Astrocyte of the spinal cord (primary cell): ENCODE measurements at regions not wholly inside any gene's neighbourhood (a gene's known extent, or its start where the extent isn't known, plus 50 kb on each side); places are given as distances from the start of the nearest gene placed in this dataset.
"Not testable (repeated sequence)": the region's sequence is repeated elsewhere in the genome, so short reads cannot be mapped to it uniquely, and the experiment has no call there.

Experiments used
- DNase-seq: peaks from one replicate; pipeline ENCODE4 v3.0.0; 2011; ENCODE audit warnings: low read depth, low spot score
- H3K4me3 ChIP-seq: 2 replicates; pipeline ENCODE4 v1.5.1; 2011; ENCODE audit warnings: low read depth, mild to moderate bottlenecking, low read length, moderate library complexity
- in situ Hi-C: cut with HindIII; loops from 2 replicates; pipeline ENCODE4 v1.10.0; 2017; ENCODE audit warnings: low sequenced_read_pairs
- TF ChIP-seq, protein P1 (sequence below): IDR thresholded peaks from 2 replicates; pipeline ENCODE4 v1.5.1; 2012; ENCODE audit warnings: low read depth, mild to moderate bottlenecking, low read length, inconsistent platforms

DNA sequence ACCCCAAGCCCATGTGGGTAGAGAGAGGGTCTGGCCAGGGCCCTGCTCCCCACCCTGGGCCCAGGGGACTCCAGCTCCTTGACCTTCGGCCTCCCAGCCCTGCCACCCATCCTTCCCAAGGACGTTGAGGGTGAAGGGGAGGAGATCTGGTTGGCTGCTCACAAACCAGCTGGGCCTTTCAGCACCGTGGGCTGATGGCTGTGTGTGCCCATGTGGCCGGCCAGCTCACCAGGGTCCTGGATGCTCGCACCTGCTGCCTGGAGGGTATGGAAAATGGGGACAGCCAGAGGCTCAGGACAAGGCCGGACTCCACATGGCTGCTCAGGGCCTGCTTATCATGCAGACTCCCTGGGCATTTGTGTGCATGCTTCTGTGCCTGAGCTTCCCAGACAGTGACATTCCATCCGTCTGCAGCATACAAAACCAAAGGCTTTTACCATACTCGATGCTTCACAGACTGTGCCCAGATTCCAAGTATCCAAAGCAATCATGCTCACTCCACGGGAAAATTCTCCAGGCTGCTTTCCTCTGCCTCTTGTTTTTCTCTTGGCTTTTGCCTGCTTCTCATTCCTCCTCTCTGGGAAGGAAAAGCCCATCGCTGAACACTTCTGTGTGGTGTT is 112.5 kb upstream of the ZNF469 start:
- DNase-seq, in situ Hi-C loops, H3K4me3 ChIP-seq: not testable (repeated sequence)

DNA sequence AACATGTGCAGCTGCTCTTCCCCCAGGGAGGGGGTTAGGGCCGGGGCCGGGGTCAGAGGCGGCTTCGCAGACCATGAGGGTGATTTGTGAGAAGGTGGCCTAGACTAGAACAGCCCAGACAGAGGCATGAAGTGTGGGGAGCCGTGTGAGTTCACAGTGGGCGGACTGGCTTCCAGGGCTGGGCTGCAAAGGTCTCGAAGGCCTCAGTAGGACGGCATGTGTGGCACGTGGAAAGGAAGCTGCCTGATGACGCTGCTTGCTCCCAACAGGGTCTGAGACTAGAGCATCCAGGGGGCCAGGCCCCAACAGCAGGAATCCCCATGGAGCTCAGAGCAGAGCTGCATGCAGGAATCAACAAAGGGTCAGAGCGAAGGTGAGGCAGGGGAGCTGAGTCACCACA is 111.5 kb upstream of the ZNF469 start:
- H3K4me3 ChIP-seq, DNase-seq, in situ Hi-C loops: not testable (repeated sequence)

DNA sequence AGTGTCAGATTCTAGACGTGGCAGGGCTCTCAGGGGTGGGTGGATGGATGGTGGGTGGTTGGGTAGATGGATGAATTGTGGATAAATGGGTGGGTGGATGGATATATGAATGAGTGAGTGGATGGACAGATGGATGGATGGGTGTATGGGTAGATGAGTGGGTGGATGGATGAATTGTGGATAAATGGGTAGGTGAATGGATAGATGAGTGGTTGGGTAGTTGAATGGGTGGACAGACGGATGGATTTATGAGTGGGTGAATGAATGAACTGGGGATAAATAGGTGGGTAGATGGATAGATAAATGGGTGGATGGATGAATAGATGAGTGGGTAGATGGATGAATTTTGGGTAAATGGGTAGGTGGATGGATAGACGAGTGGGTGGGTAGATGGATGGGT is 111.0 kb upstream of the ZNF469 start:
- H3K4me3 ChIP-seq, DNase-seq, in situ Hi-C loops: not testable (repeated sequence)

DNA sequence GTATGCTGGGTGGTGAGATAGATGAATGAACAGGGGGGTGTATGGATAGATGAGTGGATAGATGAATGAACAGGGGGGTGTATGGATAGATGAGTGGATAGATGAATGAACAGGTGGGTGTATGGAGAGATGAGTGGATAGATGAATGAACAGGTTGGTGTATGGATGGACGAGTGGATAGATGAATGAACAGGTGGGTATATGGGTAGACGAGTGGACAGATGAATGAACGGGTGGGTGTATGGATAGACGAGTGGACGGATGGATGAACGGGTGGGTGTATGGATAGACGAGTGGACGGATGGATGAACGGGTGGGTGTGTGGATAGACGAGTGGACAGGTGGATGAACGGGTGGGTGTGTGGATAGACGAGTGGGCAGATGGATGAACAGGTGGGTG is 110.3 kb upstream of the ZNF469 start:
- DNase-seq, H3K4me3 ChIP-seq, in situ Hi-C loops: not testable (repeated sequence)

DNA sequence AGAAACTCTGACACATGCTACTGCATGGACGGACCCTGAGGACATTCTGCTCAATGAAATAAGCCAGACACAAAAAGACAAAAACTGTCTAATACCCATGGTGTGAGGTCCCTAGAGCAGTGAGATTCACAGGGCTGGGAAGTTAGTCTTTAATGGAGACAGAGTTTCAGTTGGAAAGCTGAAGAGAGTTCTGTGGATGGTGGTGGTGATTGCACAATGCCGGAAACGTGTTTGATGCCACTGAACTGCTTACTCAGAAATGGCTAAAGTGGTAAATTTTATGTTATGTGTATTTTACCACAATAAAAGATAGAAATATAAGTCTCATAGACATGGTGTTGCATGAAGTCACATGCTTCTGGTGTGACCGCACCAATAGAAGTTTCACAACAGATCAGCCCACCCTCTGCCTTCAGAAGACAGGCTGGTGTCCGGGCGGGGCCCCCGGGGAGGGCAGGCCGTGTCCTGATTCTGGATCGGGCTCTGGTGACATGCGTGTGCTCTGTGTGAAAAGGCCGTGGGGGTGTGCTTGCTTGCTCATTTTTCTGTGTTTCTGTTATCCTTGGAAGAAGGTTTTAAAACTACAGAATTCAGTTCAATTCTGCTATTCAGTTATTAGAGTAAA is 108.5 kb upstream of the ZNF469 start:
- H3K4me3 ChIP-seq, DNase-seq, in situ Hi-C loops: not testable (repeated sequence)

DNA sequence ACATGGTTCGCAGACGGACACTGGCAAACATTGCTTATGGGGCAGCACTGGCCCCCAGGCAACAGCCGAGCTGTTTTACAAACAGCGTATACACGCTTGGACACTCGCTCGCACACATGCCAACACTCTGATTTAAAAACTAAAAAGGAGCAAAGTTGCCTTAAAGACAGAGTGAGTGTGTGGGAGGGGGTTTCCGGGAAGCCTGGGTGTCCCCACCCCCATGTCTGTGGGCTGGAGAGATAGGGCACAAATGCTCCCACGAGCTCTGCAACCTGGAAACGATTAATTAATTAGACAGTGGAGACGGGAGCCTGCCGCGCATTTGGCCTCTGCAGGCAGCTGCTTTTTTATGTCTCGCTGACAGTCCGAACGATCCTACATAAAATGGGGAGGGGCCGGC is 107.9 kb upstream of the ZNF469 start:
- in situ Hi-C loops, result no loop called here
- TF ChIP-seq, protein P1, sequence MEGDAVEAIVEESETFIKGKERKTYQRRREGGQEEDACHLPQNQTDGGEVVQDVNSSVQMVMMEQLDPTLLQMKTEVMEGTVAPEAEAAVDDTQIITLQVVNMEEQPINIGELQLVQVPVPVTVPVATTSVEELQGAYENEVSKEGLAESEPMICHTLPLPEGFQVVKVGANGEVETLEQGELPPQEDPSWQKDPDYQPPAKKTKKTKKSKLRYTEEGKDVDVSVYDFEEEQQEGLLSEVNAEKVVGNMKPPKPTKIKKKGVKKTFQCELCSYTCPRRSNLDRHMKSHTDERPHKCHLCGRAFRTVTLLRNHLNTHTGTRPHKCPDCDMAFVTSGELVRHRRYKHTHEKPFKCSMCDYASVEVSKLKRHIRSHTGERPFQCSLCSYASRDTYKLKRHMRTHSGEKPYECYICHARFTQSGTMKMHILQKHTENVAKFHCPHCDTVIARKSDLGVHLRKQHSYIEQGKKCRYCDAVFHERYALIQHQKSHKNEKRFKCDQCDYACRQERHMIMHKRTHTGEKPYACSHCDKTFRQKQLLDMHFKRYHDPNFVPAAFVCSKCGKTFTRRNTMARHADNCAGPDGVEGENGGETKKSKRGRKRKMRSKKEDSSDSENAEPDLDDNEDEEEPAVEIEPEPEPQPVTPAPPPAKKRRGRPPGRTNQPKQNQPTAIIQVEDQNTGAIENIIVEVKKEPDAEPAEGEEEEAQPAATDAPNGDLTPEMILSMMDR, result no peak
- no peak for DNase-seq

DNA sequence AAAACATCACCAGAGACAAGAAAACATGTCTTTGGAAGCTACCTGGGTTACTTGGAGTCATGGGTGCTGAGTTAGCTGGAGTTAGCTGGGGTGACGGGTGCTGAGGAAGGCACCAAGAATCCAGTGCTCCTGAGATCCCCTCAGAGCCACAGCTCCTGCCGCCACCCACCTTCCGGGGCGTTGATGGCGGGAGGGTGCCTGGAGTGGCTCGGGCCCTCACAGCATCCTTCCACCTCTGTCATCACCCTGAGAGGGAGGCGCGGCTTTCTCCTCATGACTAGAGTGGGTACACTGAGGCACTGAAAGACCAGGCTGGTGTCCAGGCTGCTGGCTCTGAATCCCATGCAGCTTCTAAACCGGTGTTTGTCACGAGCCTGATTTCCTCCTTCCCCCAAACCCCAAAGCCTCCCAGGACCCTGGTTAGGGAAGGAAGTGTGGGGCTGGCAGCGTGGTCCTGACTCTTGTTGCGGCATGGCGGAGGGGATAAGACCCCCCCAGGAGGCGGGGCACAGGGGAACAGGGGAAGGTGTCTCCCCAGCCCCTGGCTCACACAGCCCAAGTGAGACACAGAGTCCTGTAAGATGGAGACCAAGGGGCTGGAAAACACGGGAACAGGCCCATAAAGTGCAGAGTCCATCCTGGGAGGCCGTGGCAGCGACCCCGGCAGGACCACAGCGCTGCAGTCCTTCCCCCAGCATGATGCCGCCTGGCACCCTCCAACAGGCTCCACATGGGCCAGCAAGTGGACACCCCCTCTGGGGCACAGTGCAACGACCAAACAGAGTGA is 107.2 kb upstream of the ZNF469 start:
- H3K4me3 ChIP-seq, in situ Hi-C loops, DNase-seq: not testable (repeated sequence)

More for the DNA sequence above, 107.9 kb upstream of the ZNF469 start:
- H3K4me3 ChIP-seq, result no peak overlapping the region

DNA sequence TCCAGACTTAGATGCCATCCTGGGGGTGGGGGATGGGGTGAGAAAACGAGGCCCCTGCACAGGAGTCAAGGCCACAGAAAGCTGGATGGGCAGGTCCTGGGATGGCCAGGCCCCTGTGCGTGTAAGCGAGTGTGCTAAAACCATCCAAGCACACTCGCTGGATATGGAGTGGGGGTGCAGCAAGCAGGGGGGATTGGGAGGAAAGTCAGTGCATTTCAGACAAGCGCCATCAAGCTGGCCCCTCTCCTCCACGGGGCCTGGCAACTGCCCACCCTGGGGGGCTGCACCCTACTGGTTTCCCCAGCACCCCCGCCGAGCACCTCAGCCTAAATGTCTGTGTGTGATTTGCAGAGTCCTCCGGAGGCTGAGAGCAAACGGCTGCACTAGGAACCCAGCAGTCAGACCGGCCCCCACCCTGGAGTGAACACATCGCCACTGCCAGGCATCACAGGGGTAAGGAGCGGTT is 106.6 kb upstream of the ZNF469 start:
- H3K4me3 ChIP-seq, in situ Hi-C loops, DNase-seq: not testable (repeated sequence)

DNA sequence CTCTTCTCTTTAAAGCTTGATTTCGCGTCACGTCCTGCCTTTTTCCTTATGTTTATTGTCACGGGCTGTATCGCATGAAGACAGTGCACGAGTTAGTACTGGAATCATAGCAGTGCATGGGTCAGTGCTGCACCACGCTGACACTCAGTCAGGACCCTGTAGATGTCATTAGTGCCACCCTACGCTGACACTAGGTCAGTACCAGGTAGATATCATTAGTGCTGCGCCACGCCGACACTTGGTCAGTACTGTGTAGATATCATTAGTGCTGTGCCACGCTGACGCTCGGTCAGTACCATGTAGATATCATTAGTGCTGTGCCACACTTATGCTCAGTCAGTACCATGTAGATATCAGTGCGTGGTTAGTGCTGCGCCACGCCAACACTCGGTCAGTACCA is 106.2 kb upstream of the ZNF469 start:
- in situ Hi-C loops, result no loop called here
- TF ChIP-seq, protein P1, result no peak
- DNase-seq, result no peak
- H3K4me3 ChIP-seq, result no peak overlapping the region

DNA sequence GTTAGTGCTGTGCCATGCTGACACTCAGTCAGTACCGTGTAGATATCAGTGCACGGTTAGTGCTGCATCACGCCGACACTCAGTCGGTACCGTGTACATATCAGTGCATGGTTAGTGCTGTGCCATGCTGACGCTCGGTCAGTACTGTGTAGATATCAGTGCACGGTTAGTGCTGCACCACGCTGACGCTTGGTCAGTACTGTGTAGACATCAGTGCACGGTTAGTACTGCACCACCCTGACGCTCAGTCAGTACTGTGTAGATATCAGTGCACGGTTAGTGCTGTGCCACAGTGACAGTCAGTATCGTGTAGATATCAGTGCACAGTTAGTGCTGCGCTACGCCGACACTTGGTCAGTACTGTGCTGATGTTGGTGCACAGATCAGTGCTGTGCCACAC is 102.8 kb upstream of the ZNF469 start:
- in situ Hi-C loops, result no loop called here
- no peak for DNase-seq
- no peak overlapping the region for H3K4me3 ChIP-seq
- TF ChIP-seq, protein P1, result no peak
